ENCODE measurements at regions not wholly inside any gene's neighbourhood (a gene's known extent, or its start where the extent isn't known, plus 50 kb on each side); places are given as distances from the start of the nearest gene placed in this dataset.

GRCh38 chr5:4976902-4977301 lies 163.2 kb upstream of the ADAMTS16 start:
- no peak for TF ChIP-seq CTCF (IDR thresholded peaks at IDR 0.05; ENCODE audit: insufficient read depth, low read length)
- no peak for TF ChIP-seq POLR2AphosphoS5 (IDR thresholded peaks at IDR 0.05; ENCODE audit: low read depth)
- no peak for TF ChIP-seq SPI1 (IDR thresholded peaks at IDR 0.05; ENCODE audit: borderline replicate concordance, low read depth)
- no peak for TF ChIP-seq GABPA (IDR thresholded peaks at IDR 0.05; ENCODE audit: low read depth)
- TF ChIP-seq REST (IDR thresholded peaks at IDR 0.05; ENCODE audit: insufficient replicate concordance, low read depth): no peak
- no peak overlapping the region for H3K4me3 ChIP-seq (replicated peaks; ENCODE audit: insufficient read depth, low read length)
- DNase-seq (ENCODE audit: low read depth in 1 of 2, low spot score in 1 of 2): no peak
- no peak overlapping the region for H3K27ac ChIP-seq (replicated peaks)
- no peaks in the 10 kb centered on the region for H3K27me3 ChIP-seq (ENCODE audit: insufficient read depth, poor library complexity, severe bottlenecking)

- no peak for TF ChIP-seq REST (IDR thresholded peaks at IDR 0.05; ENCODE audit: insufficient replicate concordance, low read depth)
- TF ChIP-seq CTCF (IDR thresholded peaks at IDR 0.05; ENCODE audit: insufficient read depth, low read length): no peak
- TF ChIP-seq POLR2AphosphoS5 (IDR thresholded peaks at IDR 0.05; ENCODE audit: low read depth): no peak
- no peak for TF ChIP-seq SPI1 (IDR thresholded peaks at IDR 0.05; ENCODE audit: borderline replicate concordance, low read depth)
- no peak for TF ChIP-seq GABPA (IDR thresholded peaks at IDR 0.05; ENCODE audit: low read depth)
- no peak for DNase-seq (ENCODE audit: low read depth in 1 of 2, low spot score in 1 of 2)
- Histone ChIP-seq H3K27me3 (ENCODE audit: insufficient read depth, poor library complexity, severe bottlenecking) (no peaks in the 10 kb centered on the region), H3K4me3 (replicated peaks; ENCODE audit: insufficient read depth, low read length) (no peak overlapping the region), H3K27ac (replicated peaks) (no peak overlapping the region)
These were observed 162.6 kb upstream of the ADAMTS16 start for GRCh38 chr5:4977416-4978110.

- DNase-seq (ENCODE audit: low read depth in 1 of 2, low spot score in 1 of 2): no peak
These were observed 159.9 kb upstream of the ADAMTS16 start for GRCh38 chr5:4980201-4980600.

More at GRCh38 chr5:4980201-4980600, 159.9 kb upstream of the ADAMTS16 start:
- H3K4me3 ChIP-seq (replicated peaks; ENCODE audit: insufficient read depth, low read length): no peak overlapping the region
- H3K27me3 ChIP-seq (ENCODE audit: insufficient read depth, poor library complexity, severe bottlenecking): no peaks in the 10 kb centered on the region
- no peak for TF ChIP-seq POLR2AphosphoS5 (IDR thresholded peaks at IDR 0.05; ENCODE audit: low read depth)
- no peak for TF ChIP-seq GABPA (IDR thresholded peaks at IDR 0.05; ENCODE audit: low read depth)
- no peak for TF ChIP-seq REST (IDR thresholded peaks at IDR 0.05; ENCODE audit: insufficient replicate concordance, low read depth)
- no peak for TF ChIP-seq CTCF (IDR thresholded peaks at IDR 0.05; ENCODE audit: insufficient read depth, low read length)
- no peak for TF ChIP-seq SPI1 (IDR thresholded peaks at IDR 0.05; ENCODE audit: borderline replicate concordance, low read depth)
- no peak overlapping the region for H3K27ac ChIP-seq (replicated peaks)
